HFF-Myc (cell line): ENCODE measurements at regions not wholly inside any gene's neighbourhood (a gene's known extent, or its start where the extent isn't known, plus 50 kb on each side); places are given as distances from the start of the nearest gene placed in this dataset.

Experiments
- DNase-seq: peaks from one replicate; pipeline ENCODE4 v3.0.0-alpha.2; 2011; ENCODE audit warnings: low read depth; ENCODE audit errors: extremely low read depth
- H3K4me3 ChIP-seq: replicated peaks from 2 replicates; pipeline ENCODE4 v1.5.1; 2011; ENCODE audit warnings: low read depth, mild to moderate bottlenecking, control low read depth, low read length
- CTCF ChIP-seq: IDR thresholded peaks from 2 replicates; pipeline ENCODE4 v1.5.1; 2012; ENCODE audit warnings: mild to moderate bottlenecking, low read depth, low read length, control low read depth; ENCODE audit errors: missing control alignments

GRCh38 chr9:20207176-20207575 is 415.1 kb downstream of the MLLT3 start:
- DNase-seq, result no peak
- TF ChIP-seq CTCF, result no peak
- H3K4me3 ChIP-seq, result no peak overlapping the region

GRCh38 chr9:20205821-20206220 is 416.5 kb downstream of the MLLT3 start:
- no peak overlapping the region for H3K4me3 ChIP-seq
- no peak for DNase-seq
- no peak for TF ChIP-seq CTCF

- no peak for TF ChIP-seq CTCF
- DNase-seq, result no peak
- no peak overlapping the region for H3K4me3 ChIP-seq
Observed at GRCh38 chr9:20200991-20201431, 412.2 kb upstream of the SLC24A2 start.

GRCh38 chr9:20200581-20200980 is 411.7 kb upstream of the SLC24A2 start:
- DNase-seq, result no peak
- no peak overlapping the region for H3K4me3 ChIP-seq
- TF ChIP-seq CTCF, result no peak

- no peak overlapping the region for H3K4me3 ChIP-seq
- no peak for DNase-seq
- TF ChIP-seq CTCF, result no peak
Observed at GRCh38 chr9:20199111-20199510, 410.3 kb upstream of the SLC24A2 start.

- DNase-seq, result no peak
- no peak overlapping the region for H3K4me3 ChIP-seq
- no peak for TF ChIP-seq CTCF
Observed at GRCh38 chr9:20197976-20198685, 409.3 kb upstream of the SLC24A2 start.
